IPS-NIHi11 (cell line): ENCODE measurements at regions not wholly inside any gene's neighbourhood (a gene's known extent, or its start where the extent isn't known, plus 50 kb on each side); places are given as distances from the start of the nearest gene placed in this dataset.
"Not testable (repeated sequence)": the region's sequence is repeated elsewhere in the genome, so short reads cannot be mapped to it uniquely, and the experiment has no call there.

ENCODE experiments used
- DNase-seq: peaks from one replicate; pipeline ENCODE4 v3.0.0; 2012; ENCODE audit warnings: mixed read lengths, low spot score

DNA sequence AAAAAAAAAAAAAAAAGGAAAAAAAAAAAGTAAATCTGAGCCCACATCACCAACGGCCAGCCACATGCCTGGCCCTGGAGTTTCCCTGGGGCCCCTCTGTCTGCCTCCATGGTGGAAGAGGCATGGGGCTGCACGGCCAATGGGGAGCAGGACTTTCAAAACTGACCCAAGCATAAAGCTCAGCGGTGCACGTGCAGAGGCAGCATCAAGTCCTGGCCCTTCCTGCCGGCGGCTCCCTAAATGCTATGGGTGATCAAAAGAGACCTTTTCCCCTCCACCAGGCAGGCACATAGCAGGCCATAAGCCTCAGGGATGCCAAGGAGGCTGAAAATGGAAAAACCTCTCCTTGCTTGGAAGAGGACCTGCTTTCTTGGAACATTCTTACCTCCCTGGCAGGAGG, 94.3 kb downstream of the OAT start:
- DNase-seq, result no peak

DNA sequence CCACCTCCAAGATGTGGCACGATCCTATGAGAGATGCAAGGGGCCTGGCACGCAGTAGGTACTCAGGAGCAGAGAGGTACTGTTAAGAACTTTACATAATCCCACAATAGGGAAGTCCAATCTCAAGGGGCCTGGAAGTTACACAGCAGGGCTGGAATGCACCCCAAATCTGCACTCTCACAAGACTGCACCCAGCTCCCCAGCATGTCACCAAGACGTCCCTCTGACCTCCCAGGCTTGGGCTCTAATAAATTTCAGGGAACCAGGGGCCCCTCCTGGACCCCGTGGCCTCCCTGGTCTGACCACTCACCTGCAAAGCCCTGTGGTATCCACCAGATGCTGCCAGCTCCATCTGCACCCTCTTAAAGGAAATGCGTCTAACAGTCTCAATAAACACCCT, 94.9 kb downstream of the OAT start:
- no peak for DNase-seq

DNA sequence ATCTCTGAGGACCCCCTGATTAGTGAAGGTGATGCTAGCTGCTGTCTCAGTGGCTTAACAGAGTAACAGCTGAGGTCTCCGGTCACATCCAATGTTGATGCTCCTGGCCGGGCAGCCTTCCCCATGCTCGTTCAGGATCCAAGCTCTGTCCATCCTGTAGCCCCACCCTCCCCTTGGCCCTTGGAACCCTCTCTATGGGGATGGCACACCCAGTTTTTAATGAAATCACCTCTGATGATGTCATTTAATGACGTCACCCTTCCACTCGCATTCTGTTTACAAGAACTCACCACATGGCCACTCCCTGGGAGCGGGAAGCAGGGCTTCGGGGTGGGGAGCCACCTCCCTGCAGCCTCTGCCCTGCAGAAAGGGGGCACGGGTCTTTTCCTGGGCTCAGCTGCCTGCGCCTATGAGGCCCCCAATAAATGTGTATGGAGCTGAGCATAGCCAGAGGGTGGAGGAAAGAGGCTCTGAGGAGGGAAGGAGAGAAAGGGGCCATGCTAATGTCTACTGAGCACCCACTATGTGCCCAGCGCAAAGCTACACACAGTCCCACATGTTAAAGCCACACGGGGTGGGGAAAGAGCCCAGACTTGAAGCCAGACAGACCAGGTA, 95.5 kb downstream of the OAT start:
- no peak for DNase-seq

DNA sequence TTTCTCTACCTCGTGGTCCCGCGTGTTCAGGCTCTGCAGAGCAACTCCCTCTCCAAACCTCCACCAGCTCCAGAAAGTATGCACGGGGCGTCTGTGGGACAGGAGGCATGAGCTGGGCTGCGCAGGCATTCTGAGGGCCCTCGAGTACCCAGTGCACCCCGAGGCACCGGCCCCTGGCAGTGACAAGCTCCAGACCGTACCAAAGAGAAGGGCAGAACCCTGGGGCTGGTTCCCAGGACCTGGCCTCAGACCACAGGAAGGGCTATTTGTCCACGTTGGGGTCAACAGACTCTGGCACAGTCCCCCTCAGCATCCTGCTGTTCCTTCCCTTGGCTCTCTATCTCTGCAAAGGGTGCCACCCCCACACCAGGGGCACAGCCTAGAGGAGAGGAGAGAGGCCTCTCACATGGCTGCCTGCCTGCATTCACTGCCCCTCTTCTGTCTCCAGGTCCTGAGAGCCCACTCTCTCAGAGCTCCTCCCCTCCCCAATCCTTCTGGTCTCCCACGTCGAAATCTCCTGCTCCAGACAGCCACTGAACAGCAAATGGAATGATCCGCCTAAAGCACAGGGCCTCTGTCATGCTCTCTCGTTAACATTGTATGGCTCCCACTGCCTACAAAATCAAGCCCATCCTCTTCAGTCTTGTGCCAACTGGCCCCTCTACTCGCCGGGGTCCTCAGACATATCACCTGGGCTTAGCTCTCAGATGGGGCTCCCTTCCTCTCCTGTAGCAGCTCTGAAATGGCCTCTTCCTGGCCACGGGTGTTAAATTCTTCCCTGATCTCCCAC, 96.3 kb downstream of the OAT start:
- no peak for DNase-seq

DNA sequence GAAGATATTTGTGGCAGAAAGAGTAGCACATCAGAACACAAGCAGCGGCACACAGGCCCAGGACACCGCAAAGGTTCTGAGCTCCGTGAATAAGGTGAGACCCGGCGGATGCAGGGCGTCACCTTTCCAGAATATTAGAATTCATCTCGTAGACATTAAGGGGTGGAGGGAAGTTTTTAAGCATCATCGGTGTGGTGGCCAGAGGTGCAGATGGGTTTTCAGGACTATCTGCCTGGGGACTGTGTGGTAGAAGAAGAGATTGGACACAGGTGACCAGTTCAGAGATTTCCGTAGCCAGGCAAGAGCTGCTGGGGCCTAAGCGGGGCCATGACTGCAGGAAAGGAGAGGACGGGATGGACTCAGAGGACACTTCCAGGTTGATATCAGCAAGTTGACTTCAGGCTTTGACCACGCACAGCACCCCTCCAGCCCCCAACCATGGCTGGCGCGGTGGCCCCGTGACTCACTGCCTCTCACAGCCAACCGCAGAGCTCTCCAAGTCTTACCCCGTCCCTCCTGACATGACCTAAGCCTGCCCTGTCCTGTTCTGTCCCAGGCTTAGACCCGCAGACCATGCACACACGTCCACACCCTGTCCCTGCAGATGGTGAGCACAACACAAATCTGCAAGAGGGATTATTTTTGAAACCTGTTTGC, 97.2 kb downstream of the OAT start:
- no peak for DNase-seq

DNA sequence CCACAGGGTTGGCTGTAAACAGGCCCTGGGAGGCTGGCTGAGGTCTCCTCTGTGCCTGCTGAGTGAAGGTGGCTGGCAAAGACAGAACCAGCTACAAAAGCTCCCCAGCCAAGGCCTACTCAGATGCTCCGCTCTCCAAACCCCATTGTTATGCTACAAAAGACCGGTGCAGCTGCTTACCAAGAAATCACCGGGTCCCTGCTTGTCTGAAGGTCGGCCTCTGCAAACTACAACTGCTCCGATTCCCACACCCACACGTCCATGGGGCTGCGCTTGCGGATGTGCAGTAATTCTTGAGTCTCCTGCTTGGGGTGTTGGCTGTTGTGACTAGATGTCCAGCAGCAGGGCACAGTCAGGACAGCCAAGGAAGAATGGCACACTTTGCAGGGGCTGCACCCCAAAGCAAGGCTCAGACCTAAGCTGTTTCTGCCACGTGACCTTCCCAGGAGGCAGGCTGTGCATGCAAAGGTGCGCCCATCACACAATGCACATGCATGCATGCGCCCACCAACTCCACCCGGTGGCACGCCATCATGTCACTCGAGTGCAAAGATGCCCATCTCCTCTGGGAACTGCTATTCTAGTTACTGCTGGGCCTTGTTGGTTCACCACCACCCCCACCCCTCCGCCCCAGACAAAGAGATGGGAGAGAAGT, 97.8 kb downstream of the OAT start:
- DNase-seq, result no peak

DNA sequence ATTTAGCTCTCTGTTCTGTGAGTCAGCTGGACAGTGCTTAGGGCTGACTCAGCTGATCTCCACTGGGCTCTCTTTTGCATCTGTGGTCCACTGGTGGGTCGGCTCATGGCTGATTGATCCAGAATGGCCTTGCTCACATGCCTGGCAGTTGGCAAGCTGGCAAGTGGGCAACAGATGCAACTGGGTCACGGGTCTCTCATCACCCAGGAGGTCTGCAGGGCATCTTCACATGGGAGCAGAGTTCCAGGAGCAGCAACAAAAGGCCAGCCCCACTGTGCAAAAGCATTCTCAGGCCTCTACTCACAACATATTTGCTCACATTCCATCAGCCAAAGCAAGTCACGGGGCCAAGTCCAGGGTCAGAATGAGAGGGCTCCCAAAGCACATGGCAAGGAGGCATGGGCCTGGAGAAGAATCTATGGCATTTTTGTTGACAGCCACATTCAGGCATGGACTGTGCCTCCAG, 98.8 kb downstream of the OAT start:
- no peak for DNase-seq

DNA sequence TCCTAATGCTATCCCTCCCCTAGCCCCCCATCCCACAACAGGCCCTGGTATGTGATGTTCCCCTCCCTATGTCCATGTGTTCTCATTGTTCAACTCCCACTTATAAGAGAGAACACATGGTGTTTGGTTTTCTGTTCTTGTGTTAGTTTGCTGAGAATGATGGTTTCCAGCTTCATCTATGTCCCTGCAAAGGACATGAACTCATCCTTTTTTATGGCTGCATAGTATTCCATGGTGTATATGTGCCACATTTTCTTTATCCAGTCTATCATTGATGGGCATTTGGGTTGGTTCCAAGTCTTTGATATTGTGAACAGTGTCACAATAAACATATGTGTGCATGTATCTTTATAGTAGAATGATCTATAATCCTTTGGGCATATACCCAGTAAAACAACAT, 99.2 kb downstream of the OAT start:
- not testable (repeated sequence) for DNase-seq

DNA sequence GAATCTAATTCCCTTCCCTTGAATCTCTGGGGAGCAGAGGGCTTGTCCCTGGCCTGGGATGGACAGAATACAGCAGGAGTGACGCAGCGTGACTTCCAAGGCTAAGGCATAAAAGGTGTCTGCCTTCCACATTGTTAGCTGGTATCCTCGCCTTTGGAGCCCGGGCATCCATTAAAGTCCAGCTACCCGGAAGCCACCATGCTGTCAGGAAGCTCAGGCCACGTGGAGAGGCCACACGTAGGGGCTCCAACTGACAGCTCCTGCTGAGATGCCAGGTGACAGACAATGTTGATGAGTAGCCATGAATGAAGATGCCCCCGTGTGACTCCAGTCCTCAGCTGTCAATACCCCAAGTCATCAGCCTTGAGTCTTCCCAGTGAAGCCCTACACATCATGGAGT, 99.9 kb downstream of the OAT start:
- no peak for DNase-seq

DNA sequence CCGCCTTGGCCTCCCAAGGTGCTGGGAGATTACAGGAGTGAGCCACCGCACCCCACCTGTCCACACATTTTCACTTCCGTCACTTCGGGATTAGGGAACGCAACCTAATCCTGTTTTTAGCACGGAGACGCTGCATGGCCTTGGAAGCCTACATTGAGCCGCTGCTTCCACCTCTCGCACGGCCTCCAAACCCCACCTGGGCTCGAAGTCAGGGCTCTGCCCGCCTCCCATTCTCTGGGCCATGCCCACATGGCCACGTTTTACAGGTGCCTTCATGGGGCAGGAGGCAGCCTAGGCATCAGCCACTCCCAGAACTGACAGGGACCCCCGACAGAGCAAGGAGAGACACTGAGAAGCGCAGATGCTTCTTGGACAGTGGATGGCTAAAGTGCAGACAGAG, 100.6 kb downstream of the OAT start:
- DNase-seq, result no peak

DNA sequence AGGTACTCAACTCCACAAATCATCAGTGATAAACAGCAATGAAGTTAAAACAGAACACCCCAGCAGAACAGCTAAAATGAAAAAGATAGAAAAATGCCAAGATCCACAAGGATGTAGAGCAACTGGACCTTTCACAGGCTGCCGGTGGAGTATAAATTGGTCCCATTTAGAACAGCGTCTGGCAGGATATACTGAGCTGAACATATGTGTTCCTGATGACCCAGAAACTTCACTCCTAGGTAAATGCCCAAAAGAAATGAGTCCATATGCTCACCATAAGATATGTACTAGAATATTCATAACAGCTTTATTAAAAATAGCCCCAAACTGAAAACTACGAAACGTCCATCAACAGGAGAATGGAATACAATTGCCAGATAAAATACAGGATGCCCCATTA, 102.4 kb downstream of the OAT start:
- no peak for DNase-seq

DNA sequence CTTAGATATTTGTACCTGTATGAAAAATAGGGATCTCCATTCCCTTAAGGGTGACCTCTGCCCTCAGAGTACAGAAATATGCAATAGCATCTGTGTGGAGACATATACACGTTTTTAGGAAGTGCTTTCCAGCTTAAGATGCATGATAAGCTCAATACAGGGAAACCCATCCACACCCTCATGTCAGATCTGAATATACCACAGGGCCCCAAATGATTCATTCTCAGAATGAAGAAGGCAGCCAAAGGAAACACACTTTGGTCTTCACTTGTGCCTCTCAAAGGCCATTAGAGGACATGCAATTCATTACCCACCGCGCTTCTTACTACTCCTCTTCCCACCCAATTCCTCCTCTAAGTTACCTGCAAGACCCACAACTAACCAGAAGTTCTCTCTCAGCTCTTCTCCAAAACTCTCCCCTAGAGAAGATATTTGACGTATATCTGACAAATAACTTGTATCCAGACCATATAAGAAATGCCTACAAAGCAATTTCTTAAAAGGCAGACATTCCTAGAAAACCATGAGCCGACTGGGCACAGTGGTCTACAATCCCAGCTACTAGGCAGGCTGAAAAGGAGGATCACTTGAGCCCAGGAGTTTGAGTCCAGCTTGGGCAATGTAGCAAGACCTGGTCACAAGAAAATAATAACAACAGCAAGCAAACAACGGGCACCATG, 103.0 kb downstream of the OAT start:
- DNase-seq, result no peak

DNA sequence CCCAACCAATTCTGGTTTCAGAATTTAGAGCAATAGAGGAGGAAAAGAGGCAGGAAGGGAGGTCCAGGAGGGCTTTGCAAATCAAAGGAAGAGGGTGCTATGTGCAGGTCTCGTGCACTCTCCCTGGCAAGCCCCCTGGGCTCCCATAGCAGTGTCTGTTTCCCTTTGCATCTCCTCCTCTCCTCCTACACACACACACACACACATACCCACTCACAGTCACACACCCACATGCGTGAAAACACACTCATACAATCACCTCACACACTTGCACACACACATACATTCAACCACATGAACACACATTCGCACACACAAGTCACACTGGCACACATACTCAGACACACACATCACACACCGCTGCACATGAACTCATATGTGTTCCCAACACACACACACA, 105.3 kb downstream of the OAT start:
- DNase-seq, result no peak

DNA sequence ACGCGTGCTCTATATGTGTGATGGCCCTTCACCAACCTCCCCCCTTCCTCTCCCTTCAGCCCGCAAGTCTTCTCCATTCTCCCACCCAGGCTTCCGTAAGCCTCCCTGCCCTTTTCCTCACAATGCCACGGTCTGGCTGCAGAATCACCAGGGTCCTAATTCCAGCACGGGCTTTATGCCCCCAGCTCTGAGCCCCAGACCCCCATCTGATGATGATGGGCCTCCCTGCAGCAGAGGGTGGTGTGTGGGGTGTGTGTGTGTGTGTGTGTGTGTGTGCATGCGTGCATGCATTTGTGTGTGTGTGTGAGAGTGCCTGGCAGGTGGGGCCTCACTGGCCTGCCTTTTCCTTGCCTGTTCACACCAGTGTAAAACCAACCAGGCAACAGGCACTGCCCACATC, 109.9 kb downstream of the OAT start:
- DNase-seq, result no peak

DNA sequence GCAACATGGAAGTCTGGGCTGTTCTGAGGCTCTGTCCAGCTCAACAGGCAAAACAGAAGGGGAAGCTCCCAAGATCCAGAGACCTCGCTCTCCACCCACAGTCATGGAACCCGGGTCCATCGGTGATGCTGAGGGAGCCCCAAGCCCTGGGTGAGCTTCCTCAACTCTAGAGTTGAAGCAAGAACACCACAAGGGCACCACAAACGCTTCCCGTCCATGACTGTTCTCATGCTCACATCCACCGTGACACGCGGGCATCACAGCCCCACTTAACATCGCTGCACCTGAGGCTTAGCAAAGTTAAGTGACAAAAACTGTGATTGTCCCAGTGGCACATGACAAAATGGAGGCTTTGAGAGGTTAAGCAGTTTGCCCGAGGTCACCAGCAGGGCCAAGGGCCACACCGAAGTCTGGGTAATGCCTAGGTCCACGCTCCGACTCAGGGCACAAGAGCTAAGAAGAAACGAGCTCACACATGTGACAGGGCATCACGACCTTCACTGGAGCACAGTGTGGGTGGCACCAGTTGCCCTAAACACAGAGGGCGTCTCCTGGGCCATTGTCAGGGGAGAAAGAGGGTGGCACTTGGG, 110.6 kb downstream of the OAT start:
- DNase-seq, result no peak

DNA sequence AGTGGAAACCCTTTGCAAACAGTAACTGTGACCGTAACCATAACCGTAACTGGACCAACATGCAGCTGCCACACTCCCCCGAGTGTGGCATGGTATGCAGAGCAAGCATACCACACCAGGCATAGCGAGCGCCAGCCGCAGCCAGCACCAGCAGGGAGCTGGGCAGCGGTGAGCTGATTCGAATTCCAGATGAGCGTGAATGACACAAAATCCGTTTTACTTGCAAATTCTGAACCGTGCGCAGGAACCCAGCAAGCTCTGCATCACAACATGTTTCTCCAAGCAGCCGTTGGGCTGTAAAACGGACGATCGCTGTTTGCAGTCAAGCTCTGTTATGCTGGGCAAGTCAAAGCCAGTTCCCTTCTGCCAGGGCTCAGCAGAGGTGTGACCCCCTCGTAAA, 111.1 kb downstream of the OAT start:
- DNase-seq, result no peak

DNA sequence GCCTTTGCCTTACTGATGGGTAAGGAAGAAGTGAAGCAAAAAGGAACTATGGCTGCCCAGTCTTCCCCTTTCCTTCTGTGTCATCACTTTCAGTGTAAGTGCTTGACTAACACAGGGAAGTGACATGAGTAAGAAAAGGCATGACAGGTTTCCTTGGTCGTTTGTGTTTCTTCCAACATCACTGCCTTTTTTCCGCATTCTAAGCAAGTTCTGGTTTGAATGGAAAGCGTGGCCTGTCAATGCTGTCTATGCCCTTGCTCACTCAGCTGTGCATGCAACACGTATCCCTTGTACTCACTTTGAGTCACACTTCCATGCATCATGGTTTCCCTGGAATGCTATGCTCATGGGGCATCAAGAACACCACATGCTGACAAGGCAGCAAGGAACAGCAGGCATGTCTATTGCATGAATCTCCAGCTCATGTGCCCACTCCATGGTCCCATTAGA, 111.8 kb downstream of the OAT start:
- DNase-seq, result peak; percentile 49

DNA sequence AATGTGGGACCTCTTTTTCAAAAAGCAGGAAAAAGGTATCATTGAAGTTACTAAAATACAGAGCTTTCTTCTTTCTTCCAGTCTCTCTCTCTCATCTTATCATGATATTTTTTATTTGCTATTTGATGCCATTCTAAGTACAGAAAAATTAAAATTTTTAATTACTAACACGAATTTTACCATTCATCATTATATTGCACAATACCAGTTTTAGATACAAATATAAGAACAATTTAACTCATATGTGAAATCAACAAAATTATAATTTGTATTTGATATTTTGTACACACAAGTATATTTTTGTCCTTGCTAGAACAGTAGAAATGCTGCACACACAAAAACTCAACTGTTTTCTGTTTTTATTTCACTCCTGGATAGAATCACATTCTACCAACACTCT, 112.2 kb downstream of the OAT start:
- DNase-seq, result no peak

DNA sequence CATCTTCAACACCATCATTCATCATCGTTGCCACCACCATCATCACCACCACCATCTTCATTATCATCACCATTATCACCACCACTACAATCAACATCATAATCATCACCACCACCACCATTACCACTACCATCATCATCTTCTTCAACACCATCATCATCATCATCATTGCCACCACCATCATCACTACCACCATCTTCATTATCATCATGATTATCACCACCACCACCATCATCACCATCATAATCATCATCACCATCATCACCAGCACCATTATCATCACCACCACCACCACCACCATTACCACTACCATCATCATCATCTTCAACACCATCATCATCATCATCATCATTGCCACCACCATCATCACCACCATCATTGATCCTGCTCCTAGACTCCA, 112.7 kb downstream of the OAT start:
- DNase-seq, result no peak

DNA sequence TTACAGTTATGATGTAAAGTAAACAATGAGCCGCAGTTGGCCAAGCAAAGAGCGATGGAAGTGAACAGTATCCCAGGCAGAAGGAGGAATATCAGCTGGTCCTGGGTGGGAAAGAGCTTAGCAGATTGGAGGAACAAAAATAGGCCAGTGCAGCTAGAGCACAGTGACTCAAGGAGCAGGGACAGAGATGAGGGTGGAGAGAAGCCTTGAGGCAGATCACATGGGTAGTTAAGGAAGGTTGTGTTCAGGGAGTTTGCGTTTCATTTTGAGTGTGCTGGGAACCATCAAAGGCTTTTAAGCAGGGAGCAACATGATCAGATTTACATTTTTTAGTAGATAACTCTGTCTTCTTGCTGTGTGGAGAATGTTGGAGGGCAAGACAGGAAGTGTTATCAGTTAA, 113.6 kb downstream of the OAT start:
- no peak for DNase-seq

DNA sequence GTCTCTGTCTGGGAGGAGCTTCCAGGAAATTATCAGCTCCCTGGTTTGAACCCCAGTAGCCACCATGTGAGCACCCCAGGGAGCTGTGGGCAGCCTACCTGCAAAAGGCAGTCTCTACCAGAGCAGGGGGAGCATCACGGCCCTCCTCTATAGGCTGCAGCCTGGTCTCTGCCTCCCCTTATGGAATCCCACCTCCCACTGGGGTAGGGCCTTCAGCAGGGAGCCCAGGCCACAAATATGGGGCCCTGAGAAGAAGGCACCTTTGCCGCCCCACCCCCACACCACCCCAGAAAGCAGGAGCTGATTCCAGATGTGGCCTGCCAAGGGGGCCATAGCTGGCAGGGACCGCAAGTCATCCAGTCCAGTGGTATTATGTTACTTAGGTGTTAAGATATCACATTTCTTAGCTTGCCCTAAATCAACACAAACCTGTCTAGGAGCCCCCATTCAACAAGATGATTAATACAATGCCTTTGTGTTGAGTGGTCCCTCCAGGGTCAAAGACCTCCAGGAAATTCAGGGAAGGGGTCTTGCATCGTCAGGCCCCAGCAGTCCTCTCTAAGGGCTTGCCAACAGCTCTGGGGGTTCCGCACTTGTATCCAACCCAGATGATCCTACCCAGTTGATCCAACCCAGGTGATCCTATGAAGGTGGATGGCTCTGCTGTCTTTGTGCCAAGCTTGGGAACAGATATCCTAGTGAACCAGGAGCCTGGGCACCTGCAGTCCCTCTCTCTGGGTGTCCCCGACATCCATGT, 114.9 kb downstream of the OAT start:
- no peak for DNase-seq
